ENCODE measurements at regions not wholly inside any gene's neighbourhood (a gene's known extent, or its start where the extent isn't known, plus 50 kb on each side); places are given as distances from the start of the nearest gene placed in this dataset.

GRCh38 chr5:8773046-8773615 is 772.7 kb downstream of the SEMA5A start:
- Histone ChIP-seq H3K9me3 (ENCODE audit: control extremely low read depth in 1 of 5, control insufficient read depth in 4 of 5, insufficient read depth in 2 of 5, low read depth in 1 of 5, low read length in 4 of 5) (peaks cover 0 to 3% (median 0%) of the 10 kb centered on the region in 5 experiments), H3K27me3 (replicated peaks in 2 of 5; ENCODE audit: control insufficient read depth in 4 of 5, insufficient read depth in 5 of 5, low read length in 4 of 5) (no peaks in the 10 kb centered on the region), H3K4me3 (ENCODE audit: control insufficient read depth in 1 of 7, extremely low read depth in 1 of 7, insufficient read depth in 4 of 7, low read depth in 2 of 7, low read length in 6 of 7) (no peak overlapping the region), H3K4me1 (ENCODE audit: control extremely low read depth in 1 of 4, control insufficient read depth in 4 of 4, insufficient read depth in 4 of 4, low read length in 3 of 4) (no peaks in the 10 kb centered on the region), H3K27ac (ENCODE audit: insufficient read depth in 1 of 2, low read depth in 1 of 2, low read length in 2 of 2, poor library complexity in 1 of 2, severe bottlenecking in 2 of 2) (no peak overlapping the region), H3K36me3 (ENCODE audit: control insufficient read depth in 4 of 4, insufficient read depth in 4 of 4, low read length in 3 of 4) (no peaks in the 10 kb centered on the region)
- no peak for DNase-seq
- POLR2A ChIA-PET = no interaction called here
- CTCF ChIA-PET = no interaction called here
- 92% methylated on average over 4 of the region's 5 CpGs for WGBS (ENCODE audit: insufficient coverage)

- no peak for DNase-seq
- Histone ChIP-seq H3K4me3 (ENCODE audit: control insufficient read depth in 1 of 7, extremely low read depth in 1 of 7, insufficient read depth in 4 of 7, low read depth in 2 of 7, low read length in 6 of 7) (no peak overlapping the region), H3K4me1 (ENCODE audit: control extremely low read depth in 1 of 4, control insufficient read depth in 4 of 4, insufficient read depth in 4 of 4, low read length in 3 of 4) (no peaks in the 10 kb centered on the region), H3K9me3 (ENCODE audit: control extremely low read depth in 1 of 5, control insufficient read depth in 4 of 5, insufficient read depth in 2 of 5, low read depth in 1 of 5, low read length in 4 of 5) (no peaks in the 10 kb centered on the region), H3K27ac (ENCODE audit: insufficient read depth in 1 of 2, low read depth in 1 of 2, low read length in 2 of 2, poor library complexity in 1 of 2, severe bottlenecking in 2 of 2) (no peak overlapping the region), H3K36me3 (ENCODE audit: control insufficient read depth in 4 of 4, insufficient read depth in 4 of 4, low read length in 3 of 4) (no peaks in the 10 kb centered on the region), H3K27me3 (replicated peaks in 2 of 5; ENCODE audit: control insufficient read depth in 4 of 5, insufficient read depth in 5 of 5, low read length in 4 of 5) (no peaks in the 10 kb centered on the region)
- CTCF ChIA-PET = no interaction called here
- 89% methylated on average over 2 of the region's 2 CpGs for WGBS (ENCODE audit: insufficient coverage)
- POLR2A ChIA-PET = no interaction called here
Measured at GRCh38 chr5:8784692-8785091, 761.2 kb downstream of the SEMA5A start.

DNA sequence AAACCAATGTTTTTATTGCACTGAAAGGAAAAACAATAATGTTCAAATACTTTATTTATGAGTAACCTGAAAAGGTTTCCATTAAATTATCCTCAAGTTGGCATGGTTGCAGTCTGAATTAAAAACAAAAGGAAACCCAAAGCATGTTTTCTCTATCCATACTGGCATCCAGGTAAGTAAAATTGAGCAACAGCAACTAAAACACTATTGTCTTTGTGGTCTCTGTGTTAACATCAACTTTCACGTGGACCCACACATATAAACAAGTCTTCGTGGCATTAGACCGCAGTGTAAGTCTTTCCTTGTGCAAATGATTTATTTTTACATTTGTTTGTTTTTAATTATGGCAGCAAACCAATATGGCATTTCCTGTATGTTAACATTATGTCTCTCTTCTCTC is 757.6 kb downstream of the SEMA5A start:
- no peak for DNase-seq
- H3K4me3 ChIP-seq (ENCODE audit: control insufficient read depth in 1 of 7, extremely low read depth in 1 of 7, insufficient read depth in 4 of 7, low read depth in 2 of 7, low read length in 6 of 7) = no peak overlapping the region
- H3K9me3 ChIP-seq (ENCODE audit: control extremely low read depth in 1 of 5, control insufficient read depth in 4 of 5, insufficient read depth in 2 of 5, low read depth in 1 of 5, low read length in 4 of 5) = no peaks in the 10 kb centered on the region
- no peaks in the 10 kb centered on the region for H3K27me3 ChIP-seq (replicated peaks in 2 of 5; ENCODE audit: control insufficient read depth in 4 of 5, insufficient read depth in 5 of 5, low read length in 4 of 5)
- H3K36me3 ChIP-seq (ENCODE audit: control insufficient read depth in 4 of 4, insufficient read depth in 4 of 4, low read length in 3 of 4) = no peaks in the 10 kb centered on the region
- H3K4me1 ChIP-seq (ENCODE audit: control extremely low read depth in 1 of 4, control insufficient read depth in 4 of 4, insufficient read depth in 4 of 4, low read length in 3 of 4) = no peaks in the 10 kb centered on the region
- ChIA-PET CTCF (no interaction called here), POLR2A (no interaction called here)
- no peak overlapping the region for H3K27ac ChIP-seq (ENCODE audit: insufficient read depth in 1 of 2, low read depth in 1 of 2, low read length in 2 of 2, poor library complexity in 1 of 2, severe bottlenecking in 2 of 2)
- no CpG with 5 or more reads among the region's 3 CpGs for WGBS (ENCODE audit: insufficient coverage)

DNA sequence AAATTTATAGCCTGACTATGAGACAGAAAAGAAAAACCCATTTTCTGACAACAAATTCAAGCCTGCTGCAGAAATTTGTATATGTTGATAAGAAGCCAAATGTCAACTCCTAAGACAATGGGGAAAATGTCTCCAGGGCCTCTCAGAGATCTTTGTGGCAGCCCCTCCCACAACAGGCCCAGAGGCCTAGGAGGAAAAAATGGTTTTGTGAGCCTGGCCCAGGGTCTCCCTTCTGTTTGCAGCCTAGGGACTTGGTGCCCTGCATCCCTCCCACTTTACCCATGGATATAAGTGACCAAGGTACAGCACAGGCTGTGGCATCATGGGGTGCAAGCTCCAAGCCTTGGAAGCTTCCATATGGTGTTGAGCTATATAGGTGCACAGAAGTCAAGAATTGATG is 740.2 kb downstream of the SEMA5A start:
- no peaks in the 10 kb centered on the region for H3K36me3 ChIP-seq (ENCODE audit: control insufficient read depth in 4 of 4, insufficient read depth in 4 of 4, low read length in 3 of 4)
- POLR2A ChIA-PET = no interaction called here
- CTCF ChIA-PET = no interaction called here

GRCh38 chr5:8807636-8808035 is 738.2 kb downstream of the SEMA5A start:
- Histone ChIP-seq H3K4me3 (ENCODE audit: control insufficient read depth in 1 of 7, extremely low read depth in 1 of 7, insufficient read depth in 4 of 7, low read depth in 2 of 7, low read length in 6 of 7) (no peak overlapping the region), H3K27me3 (replicated peaks in 2 of 5; ENCODE audit: control insufficient read depth in 4 of 5, insufficient read depth in 5 of 5, low read length in 4 of 5) (no peaks in the 10 kb centered on the region), H3K4me1 (ENCODE audit: control extremely low read depth in 1 of 4, control insufficient read depth in 4 of 4, insufficient read depth in 4 of 4, low read length in 3 of 4) (no peaks in the 10 kb centered on the region), H3K27ac (ENCODE audit: insufficient read depth in 1 of 2, low read depth in 1 of 2, low read length in 2 of 2, poor library complexity in 1 of 2, severe bottlenecking in 2 of 2) (no peak overlapping the region), H3K9me3 (ENCODE audit: control extremely low read depth in 1 of 5, control insufficient read depth in 4 of 5, insufficient read depth in 2 of 5, low read depth in 1 of 5, low read length in 4 of 5) (peaks cover 0 to 13% (median 5%) of the 10 kb centered on the region in 5 experiments), H3K36me3 (ENCODE audit: control insufficient read depth in 4 of 4, insufficient read depth in 4 of 4, low read length in 3 of 4) (no peaks in the 10 kb centered on the region)
- ChIA-PET CTCF (no interaction called here), POLR2A (no interaction called here)
- 95% methylated on average over 2 of the region's 3 CpGs for WGBS (ENCODE audit: insufficient coverage)
- DNase-seq = no peak

More for the DNA sequence above, 740.2 kb downstream of the SEMA5A start:
- H3K4me1 ChIP-seq (ENCODE audit: control extremely low read depth in 1 of 4, control insufficient read depth in 4 of 4, insufficient read depth in 4 of 4, low read length in 3 of 4) = no peaks in the 10 kb centered on the region
- no peak overlapping the region for H3K4me3 ChIP-seq (ENCODE audit: control insufficient read depth in 1 of 7, extremely low read depth in 1 of 7, insufficient read depth in 4 of 7, low read depth in 2 of 7, low read length in 6 of 7)
- no peaks in the 10 kb centered on the region for H3K27me3 ChIP-seq (replicated peaks in 2 of 5; ENCODE audit: control insufficient read depth in 4 of 5, insufficient read depth in 5 of 5, low read length in 4 of 5)
- H3K9me3 ChIP-seq (ENCODE audit: control extremely low read depth in 1 of 5, control insufficient read depth in 4 of 5, insufficient read depth in 2 of 5, low read depth in 1 of 5, low read length in 4 of 5) = peaks cover 0 to 13% (median 5%) of the 10 kb centered on the region in 5 experiments
- DNase-seq = no peak
- no peak overlapping the region for H3K27ac ChIP-seq (ENCODE audit: insufficient read depth in 1 of 2, low read depth in 1 of 2, low read length in 2 of 2, poor library complexity in 1 of 2, severe bottlenecking in 2 of 2)

GRCh38 chr5:8811581-8811980 is 734.3 kb downstream of the SEMA5A start:
- Histone ChIP-seq H3K36me3 (ENCODE audit: control insufficient read depth in 4 of 4, insufficient read depth in 4 of 4, low read length in 3 of 4) (no peaks in the 10 kb centered on the region), H3K27ac (ENCODE audit: insufficient read depth in 1 of 2, low read depth in 1 of 2, low read length in 2 of 2, poor library complexity in 1 of 2, severe bottlenecking in 2 of 2) (no peak overlapping the region), H3K27me3 (replicated peaks in 2 of 5; ENCODE audit: control insufficient read depth in 4 of 5, insufficient read depth in 5 of 5, low read length in 4 of 5) (no peaks in the 10 kb centered on the region), H3K4me1 (ENCODE audit: control extremely low read depth in 1 of 4, control insufficient read depth in 4 of 4, insufficient read depth in 4 of 4, low read length in 3 of 4) (no peaks in the 10 kb centered on the region), H3K4me3 (ENCODE audit: control insufficient read depth in 1 of 7, extremely low read depth in 1 of 7, insufficient read depth in 4 of 7, low read depth in 2 of 7, low read length in 6 of 7) (no peak overlapping the region), H3K9me3 (ENCODE audit: control extremely low read depth in 1 of 5, control insufficient read depth in 4 of 5, insufficient read depth in 2 of 5, low read depth in 1 of 5, low read length in 4 of 5) (peaks cover 0 to 9% (median 1%) of the 10 kb centered on the region in 5 experiments)
- no peak for DNase-seq
- CTCF ChIA-PET = no interaction called here
- WGBS (ENCODE audit: insufficient coverage) = 87% methylated on average over 3 of the region's 3 CpGs
- POLR2A ChIA-PET = no interaction called here

GRCh38 chr5:8813180-8813579 is 732.7 kb downstream of the SEMA5A start:
- no peak overlapping the region for H3K27ac ChIP-seq (ENCODE audit: insufficient read depth in 1 of 2, low read depth in 1 of 2, low read length in 2 of 2, poor library complexity in 1 of 2, severe bottlenecking in 2 of 2)
- 83% methylated on average over 3 of the region's 3 CpGs for WGBS (ENCODE audit: insufficient coverage)
- no peak for DNase-seq
- POLR2A ChIA-PET = no interaction called here
- CTCF ChIA-PET = no interaction called here
- no peaks in the 10 kb centered on the region for H3K27me3 ChIP-seq (replicated peaks in 2 of 5; ENCODE audit: control insufficient read depth in 4 of 5, insufficient read depth in 5 of 5, low read length in 4 of 5)
- no peaks in the 10 kb centered on the region for H3K36me3 ChIP-seq (ENCODE audit: control insufficient read depth in 4 of 4, insufficient read depth in 4 of 4, low read length in 3 of 4)
- H3K9me3 ChIP-seq (ENCODE audit: control extremely low read depth in 1 of 5, control insufficient read depth in 4 of 5, insufficient read depth in 2 of 5, low read depth in 1 of 5, low read length in 4 of 5) = peaks cover 0 to 9% (median 0%) of the 10 kb centered on the region in 5 experiments
- H3K4me3 ChIP-seq (ENCODE audit: control insufficient read depth in 1 of 7, extremely low read depth in 1 of 7, insufficient read depth in 4 of 7, low read depth in 2 of 7, low read length in 6 of 7) = no peak overlapping the region
- no peaks in the 10 kb centered on the region for H3K4me1 ChIP-seq (ENCODE audit: control extremely low read depth in 1 of 4, control insufficient read depth in 4 of 4, insufficient read depth in 4 of 4, low read length in 3 of 4)
